Transverse colon (tissue), 1 donor: ENCODE measurements at regions not wholly inside any gene's neighbourhood (a gene's known extent, or its start where the extent isn't known, plus 50 kb on each side); places are given as distances from the start of the nearest gene placed in this dataset.

Experiments
- EP300 ChIP-seq: sonication (generic); formaldehyde crosslinking; IDR thresholded peaks from one replicate; pipeline ENCODE4 v1.6.1; 2017; ENCODE audit warnings: antibody characterized with exemption, low read depth
- POLR2A ChIP-seq: fragments of 450-650 bp; IDR thresholded peaks from one replicate; pipeline ENCODE4 v1.6.1; 2016; ENCODE audit warnings: antibody characterized with exemption, mild to moderate bottlenecking, moderate library complexity

- TF ChIP-seq EP300 = no peak
- TF ChIP-seq POLR2A = no peak
Measured at GRCh38 chr9:18371141-18371540, 102.8 kb upstream of the ADAMTSL1 start.
